Endothelial cell of umbilical vein (primary cell): ENCODE measurements at regions not wholly inside any gene's neighbourhood (a gene's known extent, or its start where the extent isn't known, plus 50 kb on each side); places are given as distances from the start of the nearest gene placed in this dataset.

Source experiments
- BruUV-seq: library from RNA; stranded (reverse); fragments of 400-500 nt; replicated peaks from 2 replicates; lab custom pipeline; 2021; lab: Mats Ljungman, UMichigan
- CTCF ChIA-PET: fragments of 300-600, 350-600 bp; sonication (Branson Sonifier 250); formaldehyde crosslinking; loops from one replicate; lab custom pipeline; 2021; ENCODE audit warnings: antibody characterized with exemption, inconsistent platforms; lab: Charles Lee
- POLR2A ChIA-PET: fragments of 300-600, 350-600 bp; sonication (Branson Sonifier 250); formaldehyde crosslinking; loops from one replicate; lab custom pipeline; 2021; ENCODE audit warnings: antibody characterized with exemption, inconsistent platforms; lab: Charles Lee
- DNase-seq: peaks from one replicate; pipeline ENCODE4 v3.0.0-alpha.2; 2011; ENCODE audit warnings: low read depth, low spot score
- FAIRE-seq: peaks from 2 replicates; lab custom pipeline; 2011; peaks lifted over from hg19 to GRCh38; lab: Jason Lieb, UNC
- H2AFZ ChIP-seq: 2 replicates; pipeline ENCODE4 v1.6.0; 2012; ENCODE audit warnings: low read depth, low read length, control low read depth, inconsistent platforms
- H3K27ac ChIP-seq: 2 replicates; pipeline ENCODE4 v1.5.1; 2011; ENCODE audit warnings: low read depth, mild to moderate bottlenecking, control low read depth, low read length, moderate library complexity; ENCODE audit not compliant: insufficient read depth
- H3K27me3 ChIP-seq, 2 experiments: 2 replicates each; pipeline versions ENCODE4 v1.6.0 to v1.6.1; 2011; ENCODE audit warnings: low read length in 2 of 2, mixed read lengths in 1 of 2; ENCODE audit not compliant: control insufficient read depth in 2 of 2, insufficient read depth in 2 of 2
- H3K36me3 ChIP-seq, 2 experiments: 2 replicates in 1 of 2; 3 replicates in 1 of 2; pipeline ENCODE4 v1.5.1; 2011; ENCODE audit warnings: low read length in 2 of 2, mild to moderate bottlenecking in 1 of 2, moderate library complexity in 1 of 2; ENCODE audit not compliant: control insufficient read depth in 2 of 2, insufficient read depth in 2 of 2; ENCODE audit errors: extremely low read depth in 1 of 2
- H3K4me1 ChIP-seq: 3 replicates; pipeline ENCODE4 v1.5.1; 2011; ENCODE audit warnings: mild to moderate bottlenecking, low read length; ENCODE audit not compliant: control insufficient read depth, insufficient read depth; ENCODE audit errors: extremely low read depth
- H3K4me2 ChIP-seq: 2 replicates; pipeline ENCODE4 v1.6.1; 2011; ENCODE audit warnings: low read length, control low read depth, mixed read lengths; ENCODE audit not compliant: insufficient read depth
- H3K4me3 ChIP-seq, 3 experiments: fragments of 200-600 bp in 1 of 3; sonication (generic), shearing (Covaris generic) in 1 of 3; replicated peaks in 1 of 3; 2 replicates each; pipeline ENCODE4 v1.5.1; 2011 to 2016; ENCODE audit warnings: control low read depth in 3 of 3, low read length in 3 of 3, mild to moderate bottlenecking in 2 of 3, inconsistent platforms in 1 of 3, low read depth in 1 of 3, moderate library complexity in 1 of 3; ENCODE audit not compliant: insufficient read depth in 1 of 3
- H3K79me2 ChIP-seq: 2 replicates; pipeline ENCODE4 v1.6.0; 2012; ENCODE audit warnings: low read length, inconsistent platforms; ENCODE audit not compliant: control insufficient read depth, insufficient read depth
- H3K9ac ChIP-seq: replicated peaks from 2 replicates; pipeline ENCODE3; 2011; ENCODE audit warnings: low read length, control low read depth; ENCODE audit not compliant: insufficient read depth; ENCODE audit errors: extremely low read depth
- H3K9me1 ChIP-seq: replicated peaks from 3 replicates; pipeline ENCODE4 v1.6.0; 2011; ENCODE audit warnings: mild to moderate bottlenecking, low read length; ENCODE audit not compliant: control insufficient read depth, insufficient read depth; ENCODE audit errors: extremely low read depth
- H3K9me3 ChIP-seq: replicated peaks from 2 replicates; pipeline ENCODE4 v1.5.1; 2012; ENCODE audit warnings: low read length, inconsistent platforms; ENCODE audit not compliant: control insufficient read depth, insufficient read depth
- H4K20me1 ChIP-seq: replicated peaks from 2 replicates; pipeline ENCODE3; 2011; ENCODE audit warnings: mild to moderate bottlenecking, low read length; ENCODE audit not compliant: control insufficient read depth, insufficient read depth; ENCODE audit errors: extremely low read depth
- EZH2 ChIP-seq: IDR thresholded peaks from 2 replicates; pipeline ENCODE4 v1.6.1; 2012; ENCODE audit warnings: borderline replicate concordance, low read depth, mild to moderate bottlenecking, moderate library complexity, low read length, inconsistent platforms; ENCODE audit not compliant: severe bottlenecking
- FOS ChIP-seq: IDR thresholded peaks from 2 replicates; pipeline ENCODE4 v1.6.1; 2011; ENCODE audit warnings: mild to moderate bottlenecking, low read length, moderate library complexity, borderline replicate concordance; ENCODE audit not compliant: insufficient read depth
- GATA2 ChIP-seq: IDR thresholded peaks from 2 replicates; pipeline ENCODE4 v1.7.0; 2011; ENCODE audit warnings: low read depth, mild to moderate bottlenecking, moderate library complexity, mixed read lengths, low read length; ENCODE audit not compliant: insufficient read length, insufficient read depth
- JUN ChIP-seq: IDR thresholded peaks from 2 replicates; pipeline ENCODE4 v1.6.1; 2011; ENCODE audit warnings: borderline replicate concordance, low read depth; ENCODE audit not compliant: insufficient read length, insufficient read depth
- MYC ChIP-seq: IDR thresholded peaks from one replicate; pipeline ENCODE4 v1.6.1; 2011; ENCODE audit warnings: mild to moderate bottlenecking, low read depth, low read length
- POLR2A ChIP-seq: IDR thresholded peaks from 2 replicates; pipeline ENCODE4 v1.6.1; 2012; ENCODE audit warnings: low read depth, mild to moderate bottlenecking, control low read depth, low read length
- POLR2AphosphoS5 ChIP-seq: IDR thresholded peaks from 2 replicates; pipeline ENCODE4 v1.6.1; 2012; ENCODE audit warnings: low read depth, mild to moderate bottlenecking, control low read depth, low read length, moderate library complexity; ENCODE audit not compliant: insufficient read depth
- dilution Hi-C: fragments of 300-500 bp; cut with MboI; formaldehyde crosslinking; loops from one replicate; pipeline ENCODE4 v1.15.0; 2019; ENCODE audit warnings: low sequenced_read_pairs; ENCODE audit not compliant: extremely low pct_ligation_motif_present
- intact Hi-C: fragments of 100-400 bp; cut with micrococcal nuclease; formaldehyde crosslinking; loops from one replicate; pipeline ENCODE4 v1.10.0; 2022
- TF ChIP-seq, protein P1 (sequence below), 2 donors: IDR thresholded peaks; 1 replicate in 1 of 2; 2 replicates in 1 of 2; pipeline ENCODE4 v1.5.1; 2011; ENCODE audit warnings: low read length in 2 of 2, mild to moderate bottlenecking in 2 of 2, moderate library complexity in 2 of 2, control low read depth in 1 of 2, inconsistent platforms in 1 of 2, low read depth in 1 of 2; ENCODE audit not compliant: insufficient read depth in 1 of 2; ENCODE audit errors: extremely low read depth in 1 of 2
- TF ChIP-seq, protein P2 (sequence below): IDR thresholded peaks from 2 replicates; pipeline ENCODE4 v1.6.1; 2011; ENCODE audit not compliant: insufficient read depth, insufficient read length

DNA sequence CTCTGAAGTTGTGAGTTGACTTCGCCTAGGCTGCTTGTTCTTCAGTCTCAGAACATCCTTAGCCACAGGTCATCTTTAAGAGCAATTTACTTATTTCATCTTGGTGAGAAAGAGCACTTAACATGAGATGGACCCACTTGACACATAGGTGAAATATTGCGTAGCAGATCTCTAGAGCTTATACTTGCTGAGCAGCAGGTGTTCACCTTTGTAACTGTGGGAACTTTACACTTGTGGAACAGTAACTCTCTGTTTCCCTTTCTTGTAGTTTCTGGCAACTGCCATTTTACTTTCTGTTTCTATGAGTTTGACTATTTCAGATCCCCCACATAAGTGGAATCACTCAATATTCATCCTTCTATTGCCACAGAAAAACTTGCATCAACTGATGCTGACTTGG is 95.7 kb downstream of the SLC10A2 start:
- no peak overlapping the region for H3K4me2 ChIP-seq
- TF ChIP-seq FOS (no peak), POLR2AphosphoS5 (no peak), EZH2 (no peak), MYC (no peak), POLR2A (no peak), GATA2 (no peak), JUN (no peak)
- TF ChIP-seq, protein P1, sequence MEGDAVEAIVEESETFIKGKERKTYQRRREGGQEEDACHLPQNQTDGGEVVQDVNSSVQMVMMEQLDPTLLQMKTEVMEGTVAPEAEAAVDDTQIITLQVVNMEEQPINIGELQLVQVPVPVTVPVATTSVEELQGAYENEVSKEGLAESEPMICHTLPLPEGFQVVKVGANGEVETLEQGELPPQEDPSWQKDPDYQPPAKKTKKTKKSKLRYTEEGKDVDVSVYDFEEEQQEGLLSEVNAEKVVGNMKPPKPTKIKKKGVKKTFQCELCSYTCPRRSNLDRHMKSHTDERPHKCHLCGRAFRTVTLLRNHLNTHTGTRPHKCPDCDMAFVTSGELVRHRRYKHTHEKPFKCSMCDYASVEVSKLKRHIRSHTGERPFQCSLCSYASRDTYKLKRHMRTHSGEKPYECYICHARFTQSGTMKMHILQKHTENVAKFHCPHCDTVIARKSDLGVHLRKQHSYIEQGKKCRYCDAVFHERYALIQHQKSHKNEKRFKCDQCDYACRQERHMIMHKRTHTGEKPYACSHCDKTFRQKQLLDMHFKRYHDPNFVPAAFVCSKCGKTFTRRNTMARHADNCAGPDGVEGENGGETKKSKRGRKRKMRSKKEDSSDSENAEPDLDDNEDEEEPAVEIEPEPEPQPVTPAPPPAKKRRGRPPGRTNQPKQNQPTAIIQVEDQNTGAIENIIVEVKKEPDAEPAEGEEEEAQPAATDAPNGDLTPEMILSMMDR (IDR thresholded peaks at IDR 0.05; ENCODE audit: extremely low read depth in 1 of 2, insufficient read depth in 1 of 2, low read depth in 1 of 2, low read length in 2 of 2) = no peak
- TF ChIP-seq, protein P2, sequence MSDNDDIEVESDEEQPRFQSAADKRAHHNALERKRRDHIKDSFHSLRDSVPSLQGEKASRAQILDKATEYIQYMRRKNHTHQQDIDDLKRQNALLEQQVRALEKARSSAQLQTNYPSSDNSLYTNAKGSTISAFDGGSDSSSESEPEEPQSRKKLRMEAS = no peak
- DNase-seq (no peak), FAIRE-seq (no peak)
- H3K4me3 ChIP-seq = no peak overlapping the region
- H4K20me1 ChIP-seq = no peaks in the 10 kb centered on the region
- dilution Hi-C loops = no loop called here
- H3K79me2 ChIP-seq = no peaks in the 10 kb centered on the region
- H3K9me3 ChIP-seq = no peaks in the 10 kb centered on the region
- no peak overlapping the region for H2AFZ ChIP-seq
- H3K36me3 ChIP-seq = no peaks in the 10 kb centered on the region
- intact Hi-C loops = no loop called here
- H3K27me3 ChIP-seq = no peaks in the 10 kb centered on the region
- H3K9ac ChIP-seq = no peak overlapping the region
- BruUV-seq = no TSS peak
- no peak overlapping the region for H3K27ac ChIP-seq
- H3K4me1 ChIP-seq = no peaks in the 10 kb centered on the region
- no peaks in the 10 kb centered on the region for H3K9me1 ChIP-seq
- POLR2A ChIA-PET = no interaction called here
- CTCF ChIA-PET = no interaction called here
